ENCODE measurements at regions not wholly inside any gene's neighbourhood (a gene's known extent, or its start where the extent isn't known, plus 50 kb on each side); places are given as distances from the start of the nearest gene placed in this dataset.

DNA sequence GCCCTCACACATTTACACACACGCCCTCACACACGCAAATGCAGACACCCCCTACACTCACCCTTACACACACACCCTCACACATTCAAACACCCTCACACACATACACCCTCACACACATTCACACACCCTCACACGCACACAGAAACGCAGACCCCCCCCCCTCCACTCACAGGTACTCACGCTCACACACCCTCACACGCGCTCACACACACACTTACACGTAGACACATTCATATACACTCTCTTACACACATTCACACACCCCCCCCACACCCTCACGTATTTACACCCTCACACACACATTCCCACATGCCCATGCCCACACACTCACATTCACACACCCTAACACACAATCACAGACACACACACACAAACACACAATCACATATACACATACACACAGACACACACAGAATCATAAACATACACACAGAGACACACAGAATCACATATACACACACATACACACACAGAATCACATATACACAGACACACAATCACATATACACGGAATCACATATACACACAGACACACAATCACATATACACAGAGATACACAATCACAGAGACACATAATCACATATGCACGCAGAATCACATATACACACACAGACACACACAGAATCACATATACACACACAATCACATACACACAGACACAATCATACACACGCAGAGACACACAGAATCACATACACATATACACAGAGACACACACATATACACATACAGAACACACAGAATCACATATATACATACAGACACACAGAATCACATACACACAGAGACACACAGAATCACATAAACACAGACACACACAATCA is 250.1 kb upstream of the RPL38 start:
- no peak overlapping the region for H3K4me3 ChIP-seq (replicated peaks; ENCODE audit: low read depth, low read length)
- TF ChIP-seq, protein P1, sequence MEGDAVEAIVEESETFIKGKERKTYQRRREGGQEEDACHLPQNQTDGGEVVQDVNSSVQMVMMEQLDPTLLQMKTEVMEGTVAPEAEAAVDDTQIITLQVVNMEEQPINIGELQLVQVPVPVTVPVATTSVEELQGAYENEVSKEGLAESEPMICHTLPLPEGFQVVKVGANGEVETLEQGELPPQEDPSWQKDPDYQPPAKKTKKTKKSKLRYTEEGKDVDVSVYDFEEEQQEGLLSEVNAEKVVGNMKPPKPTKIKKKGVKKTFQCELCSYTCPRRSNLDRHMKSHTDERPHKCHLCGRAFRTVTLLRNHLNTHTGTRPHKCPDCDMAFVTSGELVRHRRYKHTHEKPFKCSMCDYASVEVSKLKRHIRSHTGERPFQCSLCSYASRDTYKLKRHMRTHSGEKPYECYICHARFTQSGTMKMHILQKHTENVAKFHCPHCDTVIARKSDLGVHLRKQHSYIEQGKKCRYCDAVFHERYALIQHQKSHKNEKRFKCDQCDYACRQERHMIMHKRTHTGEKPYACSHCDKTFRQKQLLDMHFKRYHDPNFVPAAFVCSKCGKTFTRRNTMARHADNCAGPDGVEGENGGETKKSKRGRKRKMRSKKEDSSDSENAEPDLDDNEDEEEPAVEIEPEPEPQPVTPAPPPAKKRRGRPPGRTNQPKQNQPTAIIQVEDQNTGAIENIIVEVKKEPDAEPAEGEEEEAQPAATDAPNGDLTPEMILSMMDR (IDR thresholded peaks at IDR 0.05; ENCODE audit: low read depth, low read length, missing control alignments) = no peak
- DNase-seq (ENCODE audit: extremely low read depth, low read depth) = no peak

DNA sequence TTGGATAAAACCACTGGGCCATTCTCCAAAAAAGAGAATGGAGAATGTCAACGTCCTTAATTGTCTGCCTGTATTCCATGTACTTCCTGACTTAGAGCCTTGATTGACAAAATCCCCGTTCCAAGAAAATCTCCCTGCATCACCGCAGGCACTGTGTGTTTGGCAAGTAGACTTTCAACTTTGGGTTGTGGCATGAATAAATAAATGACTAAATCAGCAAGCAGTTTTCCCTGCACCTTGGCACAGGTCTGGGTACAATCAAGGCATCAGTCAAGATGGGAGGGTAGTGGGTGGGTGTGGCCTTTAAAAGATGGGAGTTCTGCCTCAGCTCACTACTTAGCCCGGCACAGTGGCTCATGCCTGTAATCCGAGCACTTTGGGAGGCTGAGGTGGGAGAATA is 248.5 kb upstream of the RPL38 start:
- H3K4me3 ChIP-seq (replicated peaks; ENCODE audit: low read depth, low read length) = no peak overlapping the region
- TF ChIP-seq, protein P1 (IDR thresholded peaks at IDR 0.05; ENCODE audit: low read depth, low read length, missing control alignments) = no peak
- no peak for DNase-seq (ENCODE audit: extremely low read depth, low read depth)

DNA sequence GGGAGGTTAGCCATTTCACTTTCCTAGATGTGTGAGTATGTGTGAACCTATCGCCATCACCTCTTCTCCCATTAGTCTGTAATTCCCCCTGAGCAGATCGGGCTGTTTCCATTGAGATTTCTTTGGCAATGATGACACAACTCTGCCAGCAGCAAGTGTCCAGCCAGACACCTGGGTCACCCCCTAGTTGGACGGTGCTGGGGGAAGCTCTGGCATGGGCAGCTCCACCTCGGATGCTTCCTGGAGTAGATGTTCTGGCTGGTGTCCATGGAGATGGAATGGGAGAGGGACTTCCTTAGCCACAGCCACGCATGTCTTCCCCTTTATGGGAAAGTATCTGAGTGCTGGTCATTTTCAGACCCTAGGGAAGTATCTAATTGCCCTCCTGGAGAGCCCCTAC is 247.9 kb upstream of the RPL38 start:
- DNase-seq (ENCODE audit: extremely low read depth, low read depth) = no peak
- TF ChIP-seq, protein P1 (IDR thresholded peaks at IDR 0.05; ENCODE audit: low read depth, low read length, missing control alignments) = no peak
- H3K4me3 ChIP-seq (replicated peaks; ENCODE audit: low read depth, low read length) = no peak overlapping the region

DNA sequence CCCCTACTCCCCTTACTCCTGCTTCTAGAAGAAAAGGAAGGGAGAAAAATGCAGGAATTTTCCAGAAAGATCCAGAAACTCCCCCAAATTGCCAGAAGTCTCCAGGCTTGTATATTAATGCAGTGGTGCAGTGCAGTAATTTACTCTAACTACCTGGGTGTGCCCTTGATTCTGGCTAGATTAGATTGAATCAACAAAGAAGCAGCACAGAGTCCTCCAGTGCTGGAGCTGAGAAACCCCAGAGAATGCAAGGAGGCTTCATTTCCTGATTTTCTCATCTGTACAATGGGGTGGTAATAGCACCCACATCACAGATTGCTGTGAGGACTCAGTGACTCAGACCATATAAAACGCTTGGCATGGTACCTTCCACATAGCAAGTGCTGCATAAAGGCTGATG is 247.3 kb upstream of the RPL38 start:
- H3K4me3 ChIP-seq (replicated peaks; ENCODE audit: low read depth, low read length) = no peak overlapping the region
- DNase-seq (ENCODE audit: extremely low read depth, low read depth) = no peak
- TF ChIP-seq, protein P1 (IDR thresholded peaks at IDR 0.05; ENCODE audit: low read depth, low read length, missing control alignments) = no peak

DNA sequence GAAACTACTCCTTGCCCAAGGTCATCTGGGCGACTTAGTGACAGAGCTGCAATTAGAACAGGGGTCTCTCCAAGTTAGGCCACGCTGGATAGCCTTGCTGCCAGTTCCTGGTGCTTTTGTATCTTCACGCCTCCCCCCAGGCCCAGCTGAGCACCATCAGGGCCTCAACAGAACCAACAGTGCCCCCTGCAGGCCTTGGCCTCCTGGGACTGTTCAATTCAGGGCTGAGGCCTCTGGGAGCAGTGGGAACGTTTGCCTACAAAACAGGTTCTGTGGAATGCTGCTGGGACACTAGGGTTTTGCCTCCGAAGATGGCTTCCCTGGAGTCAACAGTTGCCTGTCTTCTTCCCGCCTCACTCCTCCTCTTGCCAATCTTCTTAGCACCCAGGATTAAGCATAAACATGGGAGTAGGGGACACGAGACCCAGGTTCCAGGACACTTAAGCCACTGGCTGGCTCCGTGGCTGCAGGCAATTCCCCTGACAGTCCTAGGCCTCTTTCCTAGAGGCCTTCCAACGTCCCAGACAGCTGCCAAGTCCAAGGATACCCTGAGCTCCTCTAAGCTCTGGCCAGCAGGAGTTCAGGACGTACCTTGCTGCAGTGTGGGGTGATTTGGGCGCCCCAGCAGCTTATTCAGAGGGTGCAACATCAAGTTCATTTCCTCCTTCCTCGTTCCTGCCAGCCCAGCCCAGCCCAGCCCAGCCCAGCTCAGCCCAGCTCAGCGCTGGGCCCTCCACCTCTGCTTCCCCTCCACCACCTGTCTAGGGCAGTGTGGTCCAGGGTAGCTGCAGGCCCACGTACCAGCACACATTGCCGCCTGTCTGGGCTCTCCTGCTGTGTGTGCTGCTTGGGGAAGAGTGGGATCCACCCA is 246.6 kb upstream of the RPL38 start:
- TF ChIP-seq, protein P1 (IDR thresholded peaks at IDR 0.05; ENCODE audit: low read depth, low read length, missing control alignments) = peak; percentile 35
- no peak overlapping the region for H3K4me3 ChIP-seq (replicated peaks; ENCODE audit: low read depth, low read length)
- DNase-seq (ENCODE audit: extremely low read depth, low read depth) = no peak

DNA sequence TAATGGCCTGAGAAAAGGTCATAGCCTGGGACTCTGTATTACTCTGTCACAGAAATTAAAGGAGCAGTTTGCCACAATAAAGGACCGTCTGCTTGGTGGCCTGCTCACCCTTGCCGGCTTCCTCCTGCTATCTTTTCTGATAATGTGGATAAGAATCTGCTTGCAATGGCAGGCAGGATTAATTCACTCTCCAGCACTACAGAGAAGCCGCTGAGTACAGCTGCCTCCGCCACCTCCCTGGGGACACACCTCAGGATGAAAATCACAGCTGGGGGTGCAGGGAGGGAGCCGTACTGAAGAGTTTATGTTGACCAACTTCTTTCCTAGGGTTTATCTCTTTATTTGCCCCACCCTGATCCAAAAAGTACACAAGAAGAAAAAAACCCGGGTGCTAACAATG is 245.9 kb upstream of the RPL38 start:
- TF ChIP-seq, protein P1 (IDR thresholded peaks at IDR 0.05; ENCODE audit: low read depth, low read length, missing control alignments) = no peak
- no peak overlapping the region for H3K4me3 ChIP-seq (replicated peaks; ENCODE audit: low read depth, low read length)
- no peak for DNase-seq (ENCODE audit: extremely low read depth, low read depth)
